SK-N-MC (cell line): ENCODE measurements at regions not wholly inside any gene's neighbourhood (a gene's known extent, or its start where the extent isn't known, plus 50 kb on each side); places are given as distances from the start of the nearest gene placed in this dataset.

Source experiments
- DNase-seq: peaks from one replicate; pipeline ENCODE4 v3.0.0-alpha.2; 2011; ENCODE audit warnings: low read depth, low spot score
- H3K27ac ChIP-seq: fragments of 200-600 bp; sonication (generic); 2 replicates; pipeline ENCODE4 v1.5.1; 2016; ENCODE audit warnings: mixed run types
- H3K36me3 ChIP-seq: fragments of 200-600 bp; sonication (generic); 2 replicates; pipeline ENCODE4 v1.6.1; 2017; ENCODE audit warnings: antibody characterized with exemption, low read length, mixed read lengths; ENCODE audit not compliant: insufficient read depth
- H3K4me3 ChIP-seq: fragments of 200-600 bp; sonication (generic); 2 replicates; pipeline ENCODE4 v1.5.1; 2016
- H3K9ac ChIP-seq: fragments of 200-600 bp; sonication (generic); 2 replicates; pipeline ENCODE4 v1.8.0; 2017; ENCODE audit warnings: mixed run types, mixed read lengths; ENCODE audit not compliant: insufficient read length
- H3K9me3 ChIP-seq: fragments of 200-600 bp; sonication (generic); 2 replicates; pipeline ENCODE4 v1.6.1; 2017; ENCODE audit warnings: low read depth, mild to moderate bottlenecking, antibody characterized with exemption, low read length, moderate library complexity, mixed read lengths
- EZH2 ChIP-seq: fragments of 200-600 bp; sonication (generic); IDR thresholded peaks from one replicate; pipeline ENCODE4 v1.6.1; 2017; ENCODE audit warnings: antibody characterized with exemption
- FOXP2 ChIP-seq: optimal IDR thresholded peaks from 2 replicates; pipeline ENCODE3; 2011; ENCODE audit warnings: mild to moderate bottlenecking, moderate library complexity; ENCODE audit not compliant: insufficient read depth; ENCODE audit errors: extremely low read length, control extremely low read depth
- POLR2AphosphoS5 ChIP-seq: IDR thresholded peaks from 2 replicates; pipeline ENCODE4 v1.6.1; 2012; ENCODE audit warnings: mild to moderate bottlenecking, low read depth, low read length, borderline replicate concordance

GRCh38 chr1:209397910-209398309 lies 185.6 kb upstream of the CAMK1G start:
- no peaks in the 10 kb centered on the region for H3K9me3 ChIP-seq
- H3K36me3 ChIP-seq: no peaks in the 10 kb centered on the region
- peak overlapping the region; percentile 85 for H3K27ac ChIP-seq
- H3K4me3 ChIP-seq: peak overlapping the region; percentile 46
- H3K9ac ChIP-seq: no peak overlapping the region
- no peak for DNase-seq
- TF ChIP-seq FOXP2 (no peak), EZH2 (no peak), POLR2AphosphoS5 (no peak)

- H3K4me3 ChIP-seq: peak overlapping the region; percentile 46
- H3K9me3 ChIP-seq: no peaks in the 10 kb centered on the region
- peak overlapping the region; percentile 85 for H3K27ac ChIP-seq
- no peaks in the 10 kb centered on the region for H3K36me3 ChIP-seq
- H3K9ac ChIP-seq: peak overlapping the region; percentile 3
- DNase-seq: peak; percentile 65
- TF ChIP-seq EZH2: no peak
- TF ChIP-seq FOXP2: no peak
- TF ChIP-seq POLR2AphosphoS5: no peak
Measured at GRCh38 chr1:209398313-209398991, 185.1 kb upstream of the CAMK1G start.

DNA sequence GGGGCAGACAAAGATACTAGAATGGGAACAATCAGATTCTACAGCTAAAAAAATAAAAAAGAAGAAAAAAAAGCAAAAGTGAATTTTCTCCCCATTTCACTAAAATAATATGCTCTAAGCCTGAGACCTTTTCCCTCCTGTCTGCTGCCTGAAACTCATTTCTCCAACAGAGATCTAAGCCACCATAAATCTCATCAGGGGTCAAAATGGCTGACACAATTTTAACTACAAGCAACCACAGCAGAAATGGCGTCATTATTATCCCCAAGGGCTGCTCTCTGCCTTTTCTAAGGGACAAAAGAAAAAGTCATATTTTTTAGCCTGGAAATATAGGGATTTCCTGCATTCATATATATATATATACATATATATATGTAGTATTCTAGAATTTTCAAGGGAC lies 183.7 kb upstream of the CAMK1G start:
- Histone ChIP-seq H3K9me3 (no peaks in the 10 kb centered on the region), H3K4me3 (no peak overlapping the region), H3K27ac (0 out of 2 replicates have a peak overlapping the region, but pooled peaks have one; percentile 20), H3K36me3 (no peaks in the 10 kb centered on the region), H3K9ac (no peak overlapping the region)
- no peak for DNase-seq
- TF ChIP-seq POLR2AphosphoS5: no peak
- TF ChIP-seq FOXP2: no peak
- no peak for TF ChIP-seq EZH2

DNA sequence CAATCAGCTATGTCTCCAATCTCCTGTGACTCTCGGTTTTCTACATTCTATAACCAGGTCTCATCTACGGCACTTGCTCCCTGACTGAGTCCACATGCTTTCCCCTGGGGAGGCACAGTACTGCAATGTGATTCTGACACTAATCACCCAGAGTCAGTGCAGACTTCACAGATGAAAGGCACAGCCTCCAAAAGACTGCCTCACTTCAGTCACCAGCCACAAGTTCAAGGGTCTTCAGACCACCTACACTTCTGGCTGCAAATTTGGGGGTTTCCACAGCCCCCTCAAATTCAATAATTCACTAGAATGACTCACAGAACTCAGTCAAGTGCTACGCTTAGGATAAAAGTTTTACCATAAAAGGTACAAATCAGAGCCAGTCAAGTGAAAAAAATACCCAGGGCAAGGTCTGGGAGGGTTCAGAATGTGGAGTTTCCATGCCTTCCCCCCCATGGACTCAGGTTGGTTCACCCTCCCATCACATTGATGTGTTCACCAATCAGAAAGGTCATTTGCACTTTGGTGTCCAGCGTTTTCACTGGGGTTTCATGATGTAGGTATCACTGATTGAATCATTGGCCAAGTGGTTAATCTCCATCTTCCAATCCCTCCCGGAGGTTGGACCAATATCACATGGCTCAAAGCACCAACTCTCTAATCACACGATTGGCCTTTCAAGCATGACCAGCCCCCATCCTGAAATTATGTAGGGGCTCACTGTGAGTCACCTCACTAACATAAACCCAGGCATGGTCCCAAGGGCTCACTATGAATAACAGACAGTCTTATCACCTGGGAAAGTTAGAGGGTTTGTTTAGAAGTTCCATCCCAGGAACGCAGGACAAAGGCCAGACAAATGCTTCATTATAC lies 182.9 kb upstream of the CAMK1G start:
- no peak overlapping the region for H3K9ac ChIP-seq
- no peaks in the 10 kb centered on the region for H3K9me3 ChIP-seq
- TF ChIP-seq FOXP2: no peak
- TF ChIP-seq POLR2AphosphoS5: no peak
- no peak for TF ChIP-seq EZH2
- H3K36me3 ChIP-seq: no peaks in the 10 kb centered on the region
- no peak overlapping the region for H3K4me3 ChIP-seq
- no peak overlapping the region for H3K27ac ChIP-seq
- no peak for DNase-seq

DNA sequence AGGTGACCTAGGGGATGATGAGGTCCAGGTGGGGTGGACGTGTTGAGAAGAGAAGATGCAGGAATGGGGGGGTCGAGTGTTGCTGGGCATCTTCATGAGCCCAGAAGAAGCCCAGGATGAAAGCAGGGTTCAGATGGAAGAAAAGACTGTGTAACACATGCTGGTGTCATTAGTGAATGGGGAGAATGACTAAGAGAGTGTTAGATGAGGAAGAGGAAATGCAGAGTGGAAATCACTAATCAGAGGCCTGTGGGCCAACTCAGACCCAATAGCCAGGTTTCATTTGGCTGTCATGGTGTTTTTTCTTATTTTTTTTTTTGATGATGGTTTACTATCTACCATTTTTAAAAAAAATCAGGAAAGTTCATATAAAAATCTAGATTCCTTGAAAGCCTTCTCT lies 180.8 kb upstream of the CAMK1G start:
- H3K9ac ChIP-seq: no peak overlapping the region
- no peak overlapping the region for H3K27ac ChIP-seq
- TF ChIP-seq POLR2AphosphoS5: no peak
- TF ChIP-seq EZH2: no peak
- TF ChIP-seq FOXP2: no peak
- H3K9me3 ChIP-seq: no peaks in the 10 kb centered on the region
- no peak for DNase-seq
- no peaks in the 10 kb centered on the region for H3K36me3 ChIP-seq
- no peak overlapping the region for H3K4me3 ChIP-seq

GRCh38 chr1:209403921-209404320 lies 179.6 kb upstream of the CAMK1G start:
- Histone ChIP-seq H3K9me3 (no peaks in the 10 kb centered on the region), H3K27ac (no peak overlapping the region), H3K4me3 (no peak overlapping the region), H3K36me3 (no peaks in the 10 kb centered on the region), H3K9ac (no peak overlapping the region)
- no peak for DNase-seq
- TF ChIP-seq FOXP2 (no peak), POLR2AphosphoS5 (no peak), EZH2 (no peak)

DNA sequence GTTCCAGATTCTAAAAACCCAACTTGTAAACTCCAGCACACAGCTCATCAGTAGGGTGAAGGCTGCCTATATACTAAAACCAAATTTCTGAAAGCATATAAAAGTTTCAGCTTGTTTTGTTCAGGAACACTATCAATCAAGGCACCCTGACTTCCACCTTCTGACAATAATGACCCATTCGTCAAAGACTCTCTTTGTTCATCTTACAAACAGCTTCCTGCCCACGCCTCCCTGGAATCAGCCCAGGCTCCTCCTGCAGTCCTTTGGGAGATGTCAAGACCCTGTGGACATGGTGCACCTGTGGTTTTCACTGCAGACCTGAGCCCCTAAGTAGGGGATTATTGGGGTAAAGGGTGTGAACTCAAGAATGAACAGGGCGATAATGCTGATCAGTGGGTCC lies 178.9 kb upstream of the CAMK1G start:
- H3K9ac ChIP-seq: no peak overlapping the region
- TF ChIP-seq FOXP2 (no peak), EZH2 (no peak), POLR2AphosphoS5 (no peak)
- no peak for DNase-seq

DNA sequence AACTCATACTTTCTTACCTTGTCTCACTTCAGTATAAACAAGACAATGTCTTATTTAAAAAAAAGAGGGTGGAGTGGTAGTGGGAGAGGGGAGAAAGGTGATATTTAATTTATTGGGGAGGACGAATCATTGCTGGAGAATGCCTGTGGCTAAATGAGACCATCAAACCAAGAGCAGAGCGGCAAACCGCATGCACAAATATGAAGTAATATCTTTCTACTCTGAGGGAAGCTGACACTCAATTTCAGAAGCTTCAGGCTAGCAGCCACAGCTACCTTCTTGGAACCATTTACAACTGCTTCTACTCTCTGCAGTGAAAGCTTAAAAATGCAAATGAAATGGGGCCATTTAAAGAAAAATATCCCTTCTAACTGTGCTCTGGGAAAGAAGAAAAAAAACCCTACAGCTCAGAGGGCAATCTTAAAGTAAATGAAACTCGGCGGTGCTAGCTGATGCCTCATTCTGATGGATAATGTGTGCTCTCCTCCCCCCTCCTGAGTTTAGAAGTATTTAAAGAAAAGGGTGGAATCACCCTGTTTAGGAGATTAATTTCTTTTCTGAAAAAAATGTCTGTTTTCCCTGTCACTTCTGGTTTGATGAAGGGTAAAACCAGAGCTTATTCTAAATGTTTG lies 178.2 kb upstream of the CAMK1G start:
- Histone ChIP-seq H3K9ac (peak overlapping the region; percentile 12), H3K27ac (no peak overlapping the region), H3K9me3 (no peaks in the 10 kb centered on the region), H3K36me3 (no peaks in the 10 kb centered on the region), H3K4me3 (peak overlapping the region; percentile 32; the same call in 1 of the 2 replicates)
- DNase-seq: no peak
- TF ChIP-seq EZH2 (no peak), POLR2AphosphoS5 (no peak), FOXP2 (no peak)

More for the DNA sequence above, 178.9 kb upstream of the CAMK1G start:
- H3K27ac ChIP-seq: no peak overlapping the region
- H3K36me3 ChIP-seq: no peaks in the 10 kb centered on the region
- H3K4me3 ChIP-seq: no peak overlapping the region
- no peaks in the 10 kb centered on the region for H3K9me3 ChIP-seq
